ENCODE measurements at regions not wholly inside any gene's neighbourhood (a gene's known extent, or its start where the extent isn't known, plus 50 kb on each side); places are given as distances from the start of the nearest gene placed in this dataset.
"Not testable (repeated sequence)": the region's sequence is repeated elsewhere in the genome, so short reads cannot be mapped to it uniquely, and the experiment has no call there.

- Histone ChIP-seq H3K9ac (ENCODE audit: low read depth, low read length) (no peak overlapping the region), H3K4me1 (ENCODE audit: control insufficient read depth, insufficient read depth, low read length) (no peaks in the 10 kb centered on the region), H3K27ac (ENCODE audit: low read depth, low read length) (no peak overlapping the region), H3K9me3 (ENCODE audit: control insufficient read depth, insufficient read depth, low read length) (0 out of 2 replicates have a peak, but pooled peaks cover 3% of the 10 kb centered on the region), H3K36me3 (ENCODE audit: control insufficient read depth, insufficient read depth, low read length) (no peaks in the 10 kb centered on the region), H3K4me3 (ENCODE audit: low read depth, low read length) (no peak overlapping the region), H3K27me3 (ENCODE audit: control insufficient read depth, insufficient read depth, low read length) (no peaks in the 10 kb centered on the region)
These were observed 754.0 kb upstream of the ADGRB3 start for GRCh38 chr6:67880939-67881705.

DNA sequence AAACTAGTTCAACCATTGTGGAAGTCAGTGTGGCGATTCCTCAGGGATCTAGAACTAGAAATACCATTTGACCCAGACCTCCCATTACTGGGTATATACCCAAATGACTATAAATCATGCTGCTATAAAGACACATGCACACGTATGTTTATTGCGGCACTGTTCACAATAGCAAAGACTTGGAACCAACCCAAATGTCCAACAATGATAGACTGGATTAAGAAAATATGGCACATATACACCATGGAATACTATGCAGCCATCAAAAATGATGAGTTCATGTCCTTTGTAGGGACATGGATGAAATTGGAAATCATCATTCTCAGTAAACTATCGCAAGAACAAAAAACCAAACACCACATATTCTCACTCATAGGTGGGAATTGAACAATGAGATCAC is 754.7 kb upstream of the ADGRB3 start:
- H3K9me3 ChIP-seq (ENCODE audit: control insufficient read depth, insufficient read depth, low read length); H3K4me1 ChIP-seq (ENCODE audit: control insufficient read depth, insufficient read depth, low read length); H3K27me3 ChIP-seq (ENCODE audit: control insufficient read depth, insufficient read depth, low read length); H3K4me3 ChIP-seq (ENCODE audit: low read depth, low read length); H3K9ac ChIP-seq (ENCODE audit: low read depth, low read length); H3K27ac ChIP-seq (ENCODE audit: low read depth, low read length); H3K36me3 ChIP-seq (ENCODE audit: control insufficient read depth, insufficient read depth, low read length): not testable (repeated sequence)

DNA sequence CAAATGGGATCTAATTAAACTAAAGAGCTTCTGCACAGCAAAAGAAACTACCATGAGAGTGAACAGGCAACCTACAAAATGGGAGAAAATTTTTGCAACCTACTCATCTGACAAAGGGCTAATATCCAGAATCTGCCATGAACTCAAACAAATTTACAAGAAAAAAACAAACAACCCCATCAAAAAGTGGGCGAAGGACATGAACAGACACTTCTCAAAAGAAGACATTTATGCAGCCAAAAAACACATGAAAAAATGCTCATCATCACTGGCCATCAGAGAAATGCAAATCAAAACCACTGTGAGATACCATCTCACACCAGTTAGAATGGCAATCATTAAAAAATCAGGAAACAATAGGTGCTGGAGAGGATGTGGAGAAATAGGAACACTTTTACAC is 755.2 kb upstream of the ADGRB3 start:
- not testable (repeated sequence) for H3K9me3 ChIP-seq (ENCODE audit: control insufficient read depth, insufficient read depth, low read length); H3K9ac ChIP-seq (ENCODE audit: low read depth, low read length); H3K4me1 ChIP-seq (ENCODE audit: control insufficient read depth, insufficient read depth, low read length); H3K4me3 ChIP-seq (ENCODE audit: low read depth, low read length); H3K27me3 ChIP-seq (ENCODE audit: control insufficient read depth, insufficient read depth, low read length); H3K36me3 ChIP-seq (ENCODE audit: control insufficient read depth, insufficient read depth, low read length); H3K27ac ChIP-seq (ENCODE audit: low read depth, low read length)

DNA sequence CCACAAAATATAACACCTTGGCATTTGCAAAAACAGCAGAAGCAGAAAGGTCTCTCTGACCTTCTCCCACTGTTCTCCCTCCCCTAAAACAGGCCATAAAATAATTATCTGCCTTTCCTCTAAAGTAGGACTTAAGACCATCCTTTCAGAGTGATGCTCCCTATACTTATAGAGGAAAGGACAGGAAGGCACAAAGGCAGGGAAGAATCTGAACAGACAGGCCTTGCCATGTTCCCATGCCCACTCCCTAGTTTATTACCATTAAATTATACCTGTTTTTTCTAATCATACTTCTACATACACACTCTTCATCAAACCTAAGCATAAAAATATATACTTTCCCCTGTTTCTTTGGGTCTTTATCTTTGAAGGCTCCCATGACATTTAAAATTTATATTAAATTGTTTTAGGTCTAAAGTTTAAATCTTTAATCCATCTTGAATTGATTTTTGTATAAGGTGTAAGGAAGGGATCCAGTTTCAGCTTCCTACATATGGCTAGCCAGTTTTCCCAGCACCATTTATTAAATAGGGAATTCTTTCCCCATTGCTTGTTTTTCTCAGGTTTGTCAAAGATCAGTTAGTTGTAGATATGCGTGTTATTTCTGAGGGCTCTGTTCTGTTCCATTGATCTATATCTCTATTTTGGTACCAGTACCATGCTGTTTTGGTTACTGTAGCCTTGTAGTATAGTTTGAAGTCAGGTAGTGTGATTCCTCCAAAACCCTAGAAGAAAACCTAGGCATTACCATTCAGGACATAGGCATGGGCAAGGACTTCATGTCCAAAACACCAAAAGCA is 755.8 kb upstream of the ADGRB3 start:
- H3K27ac ChIP-seq (ENCODE audit: low read depth, low read length); H3K4me3 ChIP-seq (ENCODE audit: low read depth, low read length); H3K9me3 ChIP-seq (ENCODE audit: control insufficient read depth, insufficient read depth, low read length); H3K9ac ChIP-seq (ENCODE audit: low read depth, low read length); H3K4me1 ChIP-seq (ENCODE audit: control insufficient read depth, insufficient read depth, low read length); H3K27me3 ChIP-seq (ENCODE audit: control insufficient read depth, insufficient read depth, low read length); H3K36me3 ChIP-seq (ENCODE audit: control insufficient read depth, insufficient read depth, low read length): not testable (repeated sequence)

DNA sequence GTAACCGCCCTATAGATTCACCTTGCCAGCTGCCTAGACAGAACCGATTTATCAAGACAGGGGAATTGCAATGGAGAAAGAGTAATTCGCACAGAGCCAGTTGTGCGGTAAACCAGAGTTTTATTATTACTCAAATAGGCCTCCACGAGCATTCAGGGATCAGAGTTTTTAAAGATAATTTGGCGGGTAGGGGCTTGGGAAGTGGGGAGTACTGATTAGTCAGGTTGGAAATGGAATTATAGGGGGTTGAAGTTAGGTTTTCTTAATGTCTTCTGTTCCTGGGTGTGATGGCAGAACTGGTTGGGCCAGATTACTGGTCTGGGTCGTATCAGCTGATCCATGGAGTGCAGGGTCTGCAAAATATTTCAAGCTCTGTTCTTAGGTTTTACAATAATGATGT is 756.9 kb upstream of the ADGRB3 start:
- H3K4me1 ChIP-seq (ENCODE audit: control insufficient read depth, insufficient read depth, low read length); H3K27me3 ChIP-seq (ENCODE audit: control insufficient read depth, insufficient read depth, low read length); H3K4me3 ChIP-seq (ENCODE audit: low read depth, low read length); H3K27ac ChIP-seq (ENCODE audit: low read depth, low read length); H3K9ac ChIP-seq (ENCODE audit: low read depth, low read length); H3K36me3 ChIP-seq (ENCODE audit: control insufficient read depth, insufficient read depth, low read length); H3K9me3 ChIP-seq (ENCODE audit: control insufficient read depth, insufficient read depth, low read length): not testable (repeated sequence)

GRCh38 chr6:67877288-67877687 is 757.8 kb upstream of the ADGRB3 start:
- no peak overlapping the region for H3K27ac ChIP-seq (ENCODE audit: low read depth, low read length)
- H3K4me1 ChIP-seq (ENCODE audit: control insufficient read depth, insufficient read depth, low read length) = no peaks in the 10 kb centered on the region
- H3K4me3 ChIP-seq (ENCODE audit: low read depth, low read length) = no peak overlapping the region
- H3K9ac ChIP-seq (ENCODE audit: low read depth, low read length) = no peak overlapping the region
- H3K27me3 ChIP-seq (ENCODE audit: control insufficient read depth, insufficient read depth, low read length) = no peaks in the 10 kb centered on the region
- no peaks in the 10 kb centered on the region for H3K36me3 ChIP-seq (ENCODE audit: control insufficient read depth, insufficient read depth, low read length)
- 0 out of 2 replicates have a peak, but pooled peaks cover 2% of the 10 kb centered on the region for H3K9me3 ChIP-seq (ENCODE audit: control insufficient read depth, insufficient read depth, low read length)

GRCh38 chr6:67875877-67876383 is 759.2 kb upstream of the ADGRB3 start:
- no peaks in the 10 kb centered on the region for H3K27me3 ChIP-seq (ENCODE audit: control insufficient read depth, insufficient read depth, low read length)
- peaks cover 8% of the 10 kb centered on the region for H3K9me3 ChIP-seq (ENCODE audit: control insufficient read depth, insufficient read depth, low read length)
- no peak overlapping the region for H3K9ac ChIP-seq (ENCODE audit: low read depth, low read length)
- H3K4me3 ChIP-seq (ENCODE audit: low read depth, low read length) = no peak overlapping the region
- H3K36me3 ChIP-seq (ENCODE audit: control insufficient read depth, insufficient read depth, low read length) = no peaks in the 10 kb centered on the region
- H3K4me1 ChIP-seq (ENCODE audit: control insufficient read depth, insufficient read depth, low read length) = no peaks in the 10 kb centered on the region
- H3K27ac ChIP-seq (ENCODE audit: low read depth, low read length) = no peak overlapping the region

DNA sequence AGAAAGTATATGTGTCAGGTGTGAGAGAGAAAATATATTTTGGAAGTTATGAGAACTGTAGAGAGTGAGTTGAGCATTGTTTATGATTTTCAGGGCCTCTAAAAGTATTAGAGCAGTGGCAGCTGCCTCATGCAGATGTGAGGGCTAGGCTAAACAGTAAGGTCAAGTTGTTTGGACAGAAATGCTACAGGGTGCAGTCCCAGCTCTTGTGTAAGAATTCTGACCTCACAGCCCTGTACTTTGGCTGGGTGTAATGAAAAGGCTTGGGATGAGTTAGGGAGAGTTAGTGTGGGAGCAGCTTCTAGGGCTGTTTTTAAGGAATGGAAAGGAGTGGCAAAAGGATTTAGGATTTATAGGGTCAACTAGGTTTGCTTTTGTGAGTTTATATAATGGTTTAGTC is 764.8 kb upstream of the ADGRB3 start:
- H3K36me3 ChIP-seq (ENCODE audit: control insufficient read depth, insufficient read depth, low read length) = no peaks in the 10 kb centered on the region
- H3K4me1 ChIP-seq (ENCODE audit: control insufficient read depth, insufficient read depth, low read length) = no peaks in the 10 kb centered on the region
- H3K27me3 ChIP-seq (ENCODE audit: control insufficient read depth, insufficient read depth, low read length) = no peaks in the 10 kb centered on the region
- H3K4me3 ChIP-seq (ENCODE audit: low read depth, low read length) = no peak overlapping the region
- peaks cover 8% of the 10 kb centered on the region for H3K9me3 ChIP-seq (ENCODE audit: control insufficient read depth, insufficient read depth, low read length)
- H3K9ac ChIP-seq (ENCODE audit: low read depth, low read length) = no peak overlapping the region
- H3K27ac ChIP-seq (ENCODE audit: low read depth, low read length) = no peak overlapping the region

- Histone ChIP-seq H3K4me3 (ENCODE audit: low read depth, low read length) (no peak overlapping the region), H3K9me3 (ENCODE audit: control insufficient read depth, insufficient read depth, low read length) (no peaks in the 10 kb centered on the region), H3K4me1 (ENCODE audit: control insufficient read depth, insufficient read depth, low read length) (no peaks in the 10 kb centered on the region), H3K27me3 (ENCODE audit: control insufficient read depth, insufficient read depth, low read length) (no peaks in the 10 kb centered on the region), H3K9ac (ENCODE audit: low read depth, low read length) (no peak overlapping the region), H3K36me3 (ENCODE audit: control insufficient read depth, insufficient read depth, low read length) (no peaks in the 10 kb centered on the region), H3K27ac (ENCODE audit: low read depth, low read length) (no peak overlapping the region)
These were observed 771.7 kb upstream of the ADGRB3 start for GRCh38 chr6:67863346-67863745.

- Histone ChIP-seq H3K9ac (ENCODE audit: low read depth, low read length) (no peak overlapping the region), H3K4me3 (ENCODE audit: low read depth, low read length) (no peak overlapping the region), H3K36me3 (ENCODE audit: control insufficient read depth, insufficient read depth, low read length) (no peaks in the 10 kb centered on the region), H3K27ac (ENCODE audit: low read depth, low read length) (no peak overlapping the region), H3K4me1 (ENCODE audit: control insufficient read depth, insufficient read depth, low read length) (no peaks in the 10 kb centered on the region), H3K27me3 (ENCODE audit: control insufficient read depth, insufficient read depth, low read length) (no peaks in the 10 kb centered on the region), H3K9me3 (ENCODE audit: control insufficient read depth, insufficient read depth, low read length) (no peaks in the 10 kb centered on the region)
These were observed 781.0 kb upstream of the ADGRB3 start for GRCh38 chr6:67854098-67854497.

GRCh38 chr6:67839818-67840217 is 795.3 kb upstream of the ADGRB3 start:
- no peaks in the 10 kb centered on the region for H3K9me3 ChIP-seq (ENCODE audit: control insufficient read depth, insufficient read depth, low read length)
- H3K9ac ChIP-seq (ENCODE audit: low read depth, low read length) = no peak overlapping the region
- no peaks in the 10 kb centered on the region for H3K36me3 ChIP-seq (ENCODE audit: control insufficient read depth, insufficient read depth, low read length)
- no peaks in the 10 kb centered on the region for H3K27me3 ChIP-seq (ENCODE audit: control insufficient read depth, insufficient read depth, low read length)
- peaks cover 1% of the 10 kb centered on the region for H3K4me1 ChIP-seq (ENCODE audit: control insufficient read depth, insufficient read depth, low read length)
- no peak overlapping the region for H3K4me3 ChIP-seq (ENCODE audit: low read depth, low read length)
- H3K27ac ChIP-seq (ENCODE audit: low read depth, low read length) = no peak overlapping the region
